HG03439 (cell line): ENCODE measurements at regions not wholly inside any gene's neighbourhood (a gene's known extent, or its start where the extent isn't known, plus 50 kb on each side); places are given as distances from the start of the nearest gene placed in this dataset.
"Not testable (repeated sequence)": the region's sequence is repeated elsewhere in the genome, so short reads cannot be mapped to it uniquely, and the experiment has no call there.

Source experiments
- ATAC-seq: cut with Tn5 transposase; IDR thresholded peaks from one replicate; pipeline ENCODE4 v1.9.1; 2021; ENCODE audit warnings: mild to moderate bottlenecking, moderate library complexity; ENCODE audit not compliant: unreplicated experiment

DNA sequence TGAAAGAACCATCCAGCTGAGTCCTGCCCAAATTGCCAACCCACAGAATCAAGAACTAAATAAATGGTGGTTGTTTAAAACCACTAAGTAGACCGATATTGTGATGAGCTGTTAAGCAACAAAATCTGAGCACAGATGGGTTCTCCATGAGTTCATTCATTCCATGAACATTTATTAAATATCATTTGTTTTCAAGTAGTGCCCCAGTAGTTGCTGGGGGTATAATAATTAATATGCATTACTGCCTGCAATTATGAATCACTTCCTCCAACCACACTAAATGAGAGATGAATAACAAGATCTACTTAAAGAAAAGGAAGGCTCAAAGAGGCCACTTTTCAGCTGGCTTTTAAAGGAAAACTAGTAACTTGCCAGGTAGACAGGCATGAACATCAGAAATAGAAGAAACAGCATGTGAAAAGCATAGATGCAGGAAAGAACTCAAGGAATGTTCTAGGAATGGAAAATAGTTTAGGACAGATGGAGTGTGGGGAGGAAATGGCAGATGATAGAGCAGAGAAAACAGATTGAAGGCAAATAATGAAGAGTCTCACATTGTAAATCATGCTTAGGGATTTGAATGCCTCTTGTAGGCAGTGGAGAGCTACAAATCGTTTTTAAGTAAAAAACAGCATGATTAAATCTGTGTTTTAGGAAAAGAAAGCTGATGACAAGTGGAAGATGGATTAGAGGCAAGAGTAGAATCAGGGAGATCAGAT lies 641.7 kb upstream of the DIPK2B start:
- ATAC-seq: no peak

DNA sequence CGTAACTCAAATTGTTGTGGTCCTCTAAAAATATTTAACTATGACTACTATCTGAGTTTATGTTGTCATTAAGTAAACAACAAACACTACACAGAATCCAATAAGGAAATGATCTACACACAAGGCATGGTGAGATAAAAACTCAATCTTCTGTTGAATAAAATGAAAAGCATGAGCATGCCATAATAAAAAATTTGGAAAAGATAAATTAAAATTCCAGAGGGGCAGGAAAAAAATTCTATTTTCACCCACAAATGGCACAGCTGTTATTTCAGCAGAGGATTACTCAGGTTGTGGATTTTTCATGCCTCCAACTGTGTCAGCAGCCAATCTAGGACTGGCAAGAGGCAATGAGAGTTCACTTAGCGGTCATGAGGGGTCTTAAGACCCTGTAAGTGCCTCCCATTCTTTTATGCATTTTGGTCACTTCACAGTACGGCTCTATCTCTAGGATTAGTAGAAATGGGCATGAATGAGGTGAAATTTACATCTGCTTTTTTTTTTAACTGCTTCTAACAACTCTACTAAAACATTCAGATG lies 639.8 kb upstream of the DIPK2B start:
- ATAC-seq: no peak

DNA sequence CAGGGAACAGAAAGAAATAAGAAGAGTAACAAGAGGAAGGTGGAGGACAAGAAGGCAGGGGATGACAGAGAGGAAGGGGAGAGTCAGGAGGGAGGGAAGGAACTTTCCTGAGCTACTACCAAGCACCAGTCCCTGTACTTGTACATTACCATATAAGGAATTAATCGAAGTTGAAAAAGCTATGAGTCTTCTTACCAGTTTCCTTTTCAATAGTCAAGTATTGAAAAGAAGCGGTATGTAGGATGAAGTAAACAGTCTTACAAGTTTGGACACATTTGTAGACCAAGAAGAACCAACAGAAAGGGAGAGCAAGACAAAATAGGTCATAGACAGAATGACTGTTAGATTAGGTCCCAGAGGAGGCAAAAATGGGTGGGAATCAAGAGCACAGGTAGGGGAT lies 629.7 kb upstream of the DIPK2B start:
- no peak for ATAC-seq

DNA sequence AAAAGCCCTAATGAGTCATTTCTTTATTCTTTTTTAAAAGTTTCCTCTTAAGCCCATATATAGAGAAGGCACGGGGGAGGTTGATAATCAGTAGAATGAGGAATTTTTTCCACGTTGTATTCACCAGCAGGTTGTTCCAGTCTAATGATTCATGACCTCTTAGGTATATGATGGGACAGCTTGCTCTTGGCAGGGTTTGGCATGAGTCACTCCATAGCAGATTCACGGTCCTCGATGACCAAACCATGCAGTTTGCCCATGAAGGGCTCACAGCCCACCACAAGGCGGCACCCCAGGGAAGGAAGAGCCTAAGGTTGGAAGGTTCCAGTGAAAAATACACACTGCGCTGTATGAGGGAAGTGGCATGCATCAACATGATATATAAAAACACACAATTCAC lies 623.8 kb upstream of the DIPK2B start:
- no peak for ATAC-seq

DNA sequence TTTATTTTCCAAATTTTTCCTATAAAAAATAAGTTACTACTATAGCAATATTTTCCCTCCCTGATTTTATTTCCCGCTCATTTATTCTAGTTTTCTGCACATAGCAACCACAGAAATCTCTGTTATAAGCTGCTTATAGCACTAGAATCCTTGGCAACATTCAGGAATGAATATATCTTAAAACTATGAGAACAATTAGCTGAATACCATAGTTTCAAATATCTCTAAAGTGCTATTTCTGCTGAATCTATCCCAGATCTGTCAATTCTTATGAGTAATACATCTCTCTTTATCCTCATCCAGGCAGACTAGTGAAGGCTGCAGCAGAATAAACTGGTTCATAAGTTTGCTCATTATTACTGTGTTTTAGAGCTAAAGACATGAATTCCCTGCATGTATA lies 622.9 kb upstream of the DIPK2B start:
- no peak for ATAC-seq

DNA sequence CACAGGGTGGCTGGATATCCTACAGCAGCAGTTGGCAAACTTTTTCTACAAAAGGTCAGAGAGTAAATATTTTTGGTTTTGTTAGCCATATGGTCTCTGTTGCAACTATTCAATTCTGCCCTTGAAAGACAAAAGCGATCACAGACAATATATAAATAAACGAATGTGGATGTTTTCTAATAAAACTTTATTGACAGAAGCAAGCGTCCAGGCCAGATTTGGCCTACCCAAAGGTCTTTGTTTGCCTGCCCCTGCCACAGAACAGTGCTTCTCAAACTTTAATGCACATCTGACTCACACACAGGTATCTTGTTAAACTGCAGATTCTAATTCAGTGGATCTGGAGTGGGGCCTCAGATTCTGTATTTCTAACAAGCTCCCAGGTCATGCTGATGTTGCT lies 621.4 kb upstream of the DIPK2B start:
- no peak for ATAC-seq

DNA sequence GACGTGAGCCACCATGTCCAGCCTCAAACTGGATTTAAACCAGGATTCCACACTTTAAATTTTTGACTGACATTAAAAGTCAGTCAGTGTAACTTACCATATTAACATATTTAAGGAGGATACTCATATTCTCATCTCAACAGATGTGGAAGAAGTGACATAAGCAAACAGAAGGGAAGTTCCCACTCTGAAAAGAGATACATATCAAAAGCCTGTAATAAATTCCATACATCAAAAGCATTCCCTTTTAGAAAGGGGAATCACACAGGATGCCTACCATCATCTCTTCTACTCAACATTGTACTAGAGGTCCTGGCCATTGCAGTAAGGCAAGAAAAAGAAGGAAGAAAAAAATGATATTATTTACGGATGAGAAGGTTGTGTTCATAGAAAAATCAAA lies 618.2 kb upstream of the DIPK2B start:
- ATAC-seq: no peak

DNA sequence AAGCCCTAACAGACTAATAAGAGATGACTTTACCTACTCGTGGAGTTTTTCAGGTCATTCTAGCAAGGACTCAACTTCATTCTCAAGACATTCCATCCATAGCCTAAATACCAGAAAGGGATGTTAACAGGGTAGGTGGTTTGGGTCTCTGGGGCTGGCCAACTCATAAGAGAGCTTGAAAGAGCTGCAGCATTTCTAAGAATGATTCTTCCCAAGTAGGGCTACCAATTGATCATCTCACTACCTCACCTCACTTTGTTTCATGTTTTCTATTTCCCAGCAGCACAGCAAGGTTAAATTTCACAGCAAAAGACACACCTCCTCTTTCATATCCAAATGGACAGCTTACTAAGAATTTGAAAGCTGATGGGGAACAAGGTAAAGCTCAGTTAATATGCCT lies 614.8 kb upstream of the DIPK2B start:
- ATAC-seq: no peak

DNA sequence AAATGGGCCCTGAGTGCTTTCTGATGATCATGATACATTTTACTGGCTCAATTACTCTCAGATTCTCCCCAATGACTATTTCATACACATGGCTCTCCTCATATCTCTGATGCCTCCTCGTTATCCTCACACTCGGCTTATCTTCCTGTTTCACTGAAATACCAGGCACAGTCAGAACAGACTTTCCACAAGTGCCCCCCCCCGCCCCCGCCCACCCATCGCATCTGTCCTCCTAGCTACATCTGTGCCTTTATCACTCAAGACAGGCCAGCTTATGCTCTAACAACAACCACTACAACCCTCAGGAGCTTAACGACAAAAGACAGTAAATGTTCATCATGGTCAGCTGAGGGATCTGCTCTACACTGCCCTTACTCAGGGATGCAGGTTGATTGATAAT lies 610.6 kb upstream of the DIPK2B start:
- ATAC-seq: no peak

DNA sequence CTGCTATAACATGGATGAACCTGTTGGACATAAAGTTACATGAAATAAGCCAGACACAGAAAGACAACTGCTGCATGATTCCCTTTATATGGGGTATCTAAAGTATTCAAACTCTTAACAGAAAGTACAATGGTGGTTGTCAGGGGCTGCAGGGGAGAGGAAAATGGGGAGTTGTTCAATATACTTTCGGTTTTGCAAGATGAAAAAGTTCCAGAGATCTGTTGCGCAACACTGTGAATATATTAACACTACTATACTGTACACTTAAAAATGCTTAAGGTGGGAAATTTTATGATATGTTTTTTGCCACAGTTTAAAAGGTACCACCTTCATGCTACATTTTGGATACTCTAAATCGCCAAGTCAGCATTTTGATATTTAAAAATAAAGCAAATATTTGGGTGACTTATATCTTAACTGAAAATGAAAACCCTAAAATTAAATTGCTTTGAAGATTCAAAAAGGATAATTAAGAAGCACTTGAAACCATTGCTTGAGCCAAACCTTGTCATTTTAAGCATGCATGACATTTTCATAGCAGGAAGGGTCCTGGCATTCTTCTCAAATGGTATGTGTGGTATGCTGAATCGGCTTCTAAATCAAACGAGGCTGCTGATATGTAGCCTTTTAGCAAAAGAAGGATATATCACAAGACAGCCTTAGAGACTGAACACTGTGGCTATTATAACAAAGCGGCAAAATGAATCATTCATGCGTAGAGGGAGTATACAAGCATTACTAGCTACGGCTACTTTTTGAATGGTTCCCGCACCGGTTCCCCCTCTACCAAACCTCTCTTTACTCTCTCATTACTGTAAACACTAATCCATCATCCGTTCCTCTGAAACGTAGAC lies 607.1 kb upstream of the DIPK2B start:
- no peak for ATAC-seq

DNA sequence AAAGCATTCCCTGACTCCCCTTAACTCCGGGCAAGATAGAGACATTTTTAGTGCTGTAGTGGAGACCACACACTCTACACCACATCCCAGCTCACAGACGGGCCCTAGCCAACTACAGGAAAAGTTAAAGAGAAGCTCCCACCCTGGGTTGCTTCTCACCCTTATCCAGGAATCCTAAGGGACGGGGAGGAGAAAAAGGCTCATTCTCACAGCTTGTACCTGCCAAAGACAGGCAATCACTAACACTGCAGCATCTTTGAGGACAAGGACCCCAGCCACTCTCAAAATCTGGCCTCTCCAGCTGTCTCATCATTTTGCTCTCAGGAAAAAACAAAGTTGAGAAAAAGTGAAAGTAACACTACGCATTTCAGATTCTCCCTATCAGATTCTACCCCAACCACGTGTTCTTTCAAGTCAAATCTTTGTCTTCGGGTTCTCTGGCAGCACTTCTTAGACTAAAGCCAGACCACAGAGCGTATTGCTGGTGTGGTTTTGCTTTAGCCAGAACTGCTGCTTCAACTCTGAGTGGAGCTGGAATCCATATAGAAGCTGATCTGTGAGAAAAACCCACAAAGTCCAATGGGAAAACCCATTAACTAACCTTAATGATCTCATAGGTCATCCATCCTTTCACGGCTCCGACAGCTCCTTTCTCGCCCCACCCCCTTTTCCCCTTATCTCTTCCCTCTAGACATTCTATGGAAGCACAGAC lies 605.9 kb upstream of the DIPK2B start:
- ATAC-seq: no peak

DNA sequence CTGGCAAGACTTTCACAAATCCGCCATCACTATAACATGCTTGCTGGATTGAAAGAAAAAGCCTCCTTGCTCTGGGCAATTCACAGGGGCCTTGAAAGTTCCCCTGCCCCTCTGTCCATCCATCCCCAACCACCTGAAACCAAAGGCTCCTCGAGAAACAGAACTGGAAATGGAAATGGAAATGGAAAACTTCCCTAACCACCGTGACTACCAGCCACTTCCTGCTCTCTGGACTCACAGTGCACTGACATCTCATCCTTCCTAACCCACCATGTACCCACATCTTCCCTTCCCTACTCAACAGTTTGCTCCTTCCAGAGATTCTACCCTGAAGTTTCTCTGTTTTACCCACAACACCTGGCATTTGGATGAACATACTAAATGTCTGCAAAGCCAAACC lies 603.6 kb upstream of the DIPK2B start:
- ATAC-seq: no peak

DNA sequence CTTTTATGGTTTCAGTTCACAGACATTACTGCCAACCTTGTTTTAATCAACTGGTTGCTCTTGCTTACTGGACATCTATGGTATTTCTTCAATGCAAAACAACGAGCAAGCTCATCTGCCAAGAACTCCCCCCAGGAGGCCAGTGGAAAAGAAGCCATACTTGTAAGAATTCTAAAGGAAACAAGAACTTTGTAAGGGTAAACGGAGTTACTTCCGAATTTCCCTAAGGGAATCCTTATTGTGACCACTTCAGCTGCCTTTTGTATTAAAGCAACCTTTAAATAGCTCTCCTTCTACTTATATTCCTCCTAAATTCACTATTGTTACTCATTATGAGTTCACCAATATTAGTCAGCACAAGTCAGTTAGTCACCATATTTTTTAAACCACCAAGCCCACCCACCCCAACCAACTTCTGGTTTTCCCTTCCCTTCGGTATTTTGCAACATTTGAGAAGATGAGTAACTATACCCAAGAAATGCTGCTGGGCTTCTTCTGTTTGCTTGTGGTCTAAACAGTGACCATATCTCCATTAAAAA lies 602.8 kb upstream of the DIPK2B start:
- no peak for ATAC-seq

DNA sequence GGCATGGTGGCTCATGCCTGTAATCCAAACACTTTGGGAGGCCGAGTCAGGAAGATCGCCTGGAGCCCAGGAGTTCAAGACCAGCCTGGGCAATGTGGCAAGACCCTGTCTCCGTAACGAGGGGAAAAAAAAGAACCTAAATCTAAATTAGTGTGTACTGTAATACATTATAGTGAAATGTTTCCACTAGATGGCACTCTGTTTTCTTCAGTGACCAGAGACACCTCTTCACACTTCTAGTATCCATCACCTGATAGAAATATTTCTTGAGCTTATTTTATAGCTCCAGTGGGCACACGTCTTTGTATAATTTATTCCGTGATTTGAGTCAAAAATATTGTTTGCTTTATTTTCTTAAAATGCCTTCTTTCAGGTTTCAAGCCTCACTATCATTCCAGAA lies 600.9 kb upstream of the DIPK2B start:
- no peak for ATAC-seq

DNA sequence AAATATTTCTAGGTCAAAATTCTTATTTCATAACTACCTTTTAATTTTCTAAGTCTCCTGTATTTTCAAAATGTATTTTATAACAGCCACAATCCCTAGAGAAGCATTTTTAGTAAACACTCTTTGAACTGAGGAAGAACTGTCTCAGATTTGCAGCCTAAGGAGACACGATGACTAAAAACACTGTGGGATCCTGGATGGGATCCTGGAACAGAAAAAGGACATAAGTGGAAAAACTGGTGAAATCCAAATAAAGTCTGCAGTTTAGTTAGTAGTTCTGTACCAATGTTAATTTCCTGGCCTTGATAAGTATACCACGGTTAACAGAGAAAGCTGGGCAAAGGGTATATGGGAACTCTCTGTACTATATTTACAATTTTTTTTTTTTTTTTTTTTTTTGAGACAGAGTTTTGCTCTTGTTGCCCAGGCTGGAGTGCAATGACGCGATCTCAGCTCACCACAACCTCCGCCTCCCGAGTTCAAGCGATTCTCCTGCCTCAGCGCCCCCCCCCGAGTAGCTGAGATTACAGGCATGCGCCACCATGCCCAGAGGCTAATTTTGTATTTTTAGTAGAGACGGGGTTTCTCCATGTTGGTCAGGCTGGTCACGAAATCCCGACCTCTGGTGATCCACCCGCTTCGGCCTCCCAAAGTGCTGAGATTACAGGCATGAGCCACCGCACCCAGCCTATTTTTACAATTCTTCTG lies 600.2 kb upstream of the DIPK2B start:
- ATAC-seq: not testable (repeated sequence)

DNA sequence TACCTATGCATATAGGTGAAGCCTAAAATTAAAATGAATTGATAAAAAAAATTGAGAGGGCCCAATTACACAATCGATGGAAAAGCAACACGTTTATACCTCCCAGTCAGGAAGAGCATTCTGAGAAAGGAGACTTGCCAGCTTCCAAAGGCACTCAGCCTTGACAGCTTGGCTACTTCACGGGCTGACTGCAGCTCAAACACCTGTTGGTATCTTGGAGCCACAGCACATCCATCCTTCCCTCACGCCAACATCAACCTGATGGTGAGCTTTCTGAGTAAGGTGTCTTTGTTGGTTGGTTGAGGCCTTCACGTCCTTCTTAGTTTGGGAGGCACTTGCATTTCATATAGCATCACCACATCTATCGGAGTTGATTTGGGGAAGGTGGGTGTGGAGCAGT lies 598.9 kb upstream of the DIPK2B start:
- no peak for ATAC-seq

DNA sequence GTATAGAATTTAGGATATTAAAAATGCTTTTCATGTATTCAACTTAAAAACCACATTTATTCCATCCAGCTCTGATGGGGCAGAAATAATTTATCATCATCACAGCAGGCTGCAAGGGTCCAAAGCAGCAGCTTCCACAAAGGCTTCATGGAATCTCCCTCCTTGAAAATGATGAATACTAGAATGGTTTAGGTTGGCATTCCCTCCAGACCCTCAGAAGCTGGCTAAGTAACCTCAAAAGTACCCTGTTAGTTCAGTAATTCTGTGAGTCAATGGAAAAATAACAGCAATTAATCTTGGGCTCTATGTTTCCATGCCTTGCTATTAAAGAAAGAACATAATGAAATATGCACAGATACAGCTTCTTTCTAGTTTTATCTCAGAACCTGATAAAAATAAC lies 594.9 kb upstream of the DIPK2B start:
- no peak for ATAC-seq

DNA sequence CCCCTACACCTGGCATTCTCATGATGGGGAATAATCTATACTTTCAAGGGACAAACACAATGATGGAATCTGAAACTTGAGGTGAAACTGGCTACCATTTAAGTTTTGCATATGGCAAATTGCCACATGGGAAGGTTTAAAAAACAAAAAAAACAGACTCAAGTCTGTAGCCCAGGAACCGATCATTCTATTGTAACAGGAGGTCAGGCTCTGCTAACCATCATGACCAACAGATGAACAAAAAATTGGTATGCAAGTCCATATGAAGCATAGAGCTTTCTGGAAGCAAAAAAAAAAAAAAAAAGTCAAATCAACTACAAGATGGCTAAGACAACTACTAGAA lies 594.3 kb upstream of the DIPK2B start:
- ATAC-seq: no peak

DNA sequence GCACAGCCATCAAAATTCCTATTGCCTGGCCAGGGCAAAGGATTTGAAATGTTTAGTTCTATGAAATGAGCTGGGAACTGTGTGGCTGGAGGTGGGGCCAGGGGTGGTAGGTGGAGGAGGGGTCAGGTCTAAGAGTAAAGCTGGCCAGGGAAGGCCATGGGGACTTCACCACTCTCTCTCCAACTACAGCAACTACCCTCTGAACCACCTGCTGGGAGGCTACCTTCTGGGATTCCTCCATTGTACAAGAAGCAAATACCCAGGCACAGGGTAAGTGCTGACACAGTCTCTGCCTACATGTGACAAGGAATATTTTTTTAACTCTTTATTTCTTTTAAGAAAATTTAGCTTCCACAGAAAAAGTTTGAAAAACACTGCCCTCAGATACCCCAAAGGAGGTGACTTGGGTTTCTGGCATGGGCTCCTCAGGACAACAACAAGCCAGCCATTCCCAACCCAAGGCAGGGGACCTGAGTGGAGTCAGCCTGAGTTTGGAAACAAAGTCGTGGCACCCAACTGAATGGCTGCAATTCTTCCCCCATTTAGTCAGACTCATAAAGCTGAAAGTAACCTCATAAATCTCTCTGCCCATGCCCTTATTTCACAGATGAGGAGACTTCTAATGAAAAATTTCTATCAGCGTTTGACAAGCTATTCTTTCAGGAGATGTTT lies 593.8 kb upstream of the DIPK2B start:
- no peak for ATAC-seq

DNA sequence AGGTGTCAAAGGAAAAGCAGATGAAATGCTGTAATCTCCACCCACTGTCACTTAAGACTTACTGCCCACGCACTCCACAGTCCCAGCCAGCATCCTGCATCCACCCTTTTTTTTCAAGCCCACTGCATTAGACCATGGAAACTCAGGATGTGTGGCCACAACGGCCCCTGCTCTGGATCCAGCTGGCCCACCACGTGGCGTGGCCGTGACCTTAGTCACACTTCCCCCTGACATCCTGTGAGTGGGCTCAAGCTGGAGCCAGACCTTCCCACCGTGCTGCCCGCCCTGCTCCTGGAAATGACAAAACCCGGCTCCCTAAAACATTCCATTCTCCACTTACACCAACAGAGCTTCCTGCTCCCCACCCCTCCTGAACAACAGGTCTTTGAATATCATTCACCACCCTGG lies 588.3 kb upstream of the DIPK2B start:
- ATAC-seq: no peak
